ENCODE measurements at regions not wholly inside any gene's neighbourhood (a gene's known extent, or its start where the extent isn't known, plus 50 kb on each side); places are given as distances from the start of the nearest gene placed in this dataset.

DNA sequence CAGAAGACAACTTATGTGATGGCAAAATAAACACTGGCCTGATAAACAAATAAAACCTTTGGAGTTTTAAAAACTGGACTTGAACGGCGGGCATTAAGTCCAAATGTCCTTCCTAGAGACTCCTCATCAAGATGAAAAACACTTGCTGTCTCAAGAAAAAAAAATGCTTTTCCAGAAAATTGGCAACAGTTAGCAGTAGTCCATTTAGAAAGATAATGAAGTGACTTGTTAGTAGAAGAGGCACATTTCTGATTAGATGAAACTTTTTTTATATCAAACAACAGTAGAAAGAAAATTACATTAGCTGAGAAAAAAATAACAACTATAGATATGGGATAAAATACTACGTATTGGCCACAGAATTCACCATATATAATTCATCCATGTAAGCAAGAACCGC, 1750.7 kb upstream of the PCDH20 start:
- Histone ChIP-seq H3K27ac (ENCODE audit: insufficient read length, low read depth, low read length) (no peak overlapping the region), H3K27me3 (ENCODE audit: insufficient read depth, low read length) (no peaks in the 10 kb centered on the region), H3K4me2 (ENCODE audit: insufficient read depth, insufficient read length, low read length) (no peak overlapping the region), H3K18ac (ENCODE audit: insufficient read length, low read depth, low read length) (no peak overlapping the region), H3K4me1 (ENCODE audit: insufficient read depth, low read length) (peaks cover 2% of the 10 kb centered on the region; the same call in 1 of the 2 replicates), H4K20me1 (ENCODE audit: control insufficient read depth, insufficient read depth, insufficient read length) (no peaks in the 10 kb centered on the region), H3K79me2 (ENCODE audit: insufficient read depth, low read length) (no peaks in the 10 kb centered on the region), H2AFZ (ENCODE audit: low read length) (no peak overlapping the region), H4K91ac (ENCODE audit: insufficient read length, low read depth, low read length) (no peak overlapping the region), H3K14ac (ENCODE audit: insufficient read depth, low read length) (no peak overlapping the region), H3K56ac (ENCODE audit: insufficient read length, low read depth, low read length) (no peak overlapping the region), H3K4ac (ENCODE audit: low read depth, low read length) (no peak overlapping the region), H2BK15ac (ENCODE audit: low read depth, low read length) (no peak overlapping the region), H3K79me1 (ENCODE audit: insufficient read depth, low read depth, low read length, poor library complexity, severe bottlenecking) (no peaks in the 10 kb centered on the region), H4K5ac (ENCODE audit: insufficient read length, low read depth, low read length) (no peak overlapping the region), H2BK120ac (ENCODE audit: low read depth, low read length, poor library complexity, severe bottlenecking) (no peak overlapping the region), H3K23me2 (ENCODE audit: insufficient read length, low read depth, low read length, poor library complexity, severe bottlenecking) (no peaks in the 10 kb centered on the region), H2BK12ac (ENCODE audit: insufficient read length, low read depth, low read length) (no peak overlapping the region), H4K8ac (replicated peaks; ENCODE audit: insufficient read length, low read depth, low read length) (no peak overlapping the region), H3K23ac (ENCODE audit: insufficient read length, low read depth, low read length) (no peak overlapping the region), H2BK5ac (ENCODE audit: insufficient read length, low read length) (no peak overlapping the region), H3K9ac (ENCODE audit: extremely low read depth, insufficient read length, low read length) (no peak overlapping the region), H3K9me3 (ENCODE audit: control insufficient read depth, low read depth, low read length) (no peaks in the 10 kb centered on the region), H2BK20ac (ENCODE audit: low read depth, low read length, poor library complexity, severe bottlenecking) (no peak overlapping the region), H2AK5ac (ENCODE audit: insufficient read length, low read length) (no peak overlapping the region), H3T11ph (ENCODE audit: low read length) (no peak overlapping the region)
- Mint-ChIP-seq H3K9me3 (no peaks in the 10 kb centered on the region), H3K36me3 (ENCODE audit: insufficient read depth in 1 of 3, low read depth in 3 of 3) (no peaks in the 10 kb centered on the region), H3K27me3 (ENCODE audit: low read depth) (no peaks in the 10 kb centered on the region), H3K4me1 (peaks cover 16 to 17% of the 10 kb centered on the region in 2 experiments), H3K27ac (no peak overlapping the region), H3K4me3 (no peak overlapping the region)
- no peak for DNase-seq
- TF ChIP-seq, protein P1, sequence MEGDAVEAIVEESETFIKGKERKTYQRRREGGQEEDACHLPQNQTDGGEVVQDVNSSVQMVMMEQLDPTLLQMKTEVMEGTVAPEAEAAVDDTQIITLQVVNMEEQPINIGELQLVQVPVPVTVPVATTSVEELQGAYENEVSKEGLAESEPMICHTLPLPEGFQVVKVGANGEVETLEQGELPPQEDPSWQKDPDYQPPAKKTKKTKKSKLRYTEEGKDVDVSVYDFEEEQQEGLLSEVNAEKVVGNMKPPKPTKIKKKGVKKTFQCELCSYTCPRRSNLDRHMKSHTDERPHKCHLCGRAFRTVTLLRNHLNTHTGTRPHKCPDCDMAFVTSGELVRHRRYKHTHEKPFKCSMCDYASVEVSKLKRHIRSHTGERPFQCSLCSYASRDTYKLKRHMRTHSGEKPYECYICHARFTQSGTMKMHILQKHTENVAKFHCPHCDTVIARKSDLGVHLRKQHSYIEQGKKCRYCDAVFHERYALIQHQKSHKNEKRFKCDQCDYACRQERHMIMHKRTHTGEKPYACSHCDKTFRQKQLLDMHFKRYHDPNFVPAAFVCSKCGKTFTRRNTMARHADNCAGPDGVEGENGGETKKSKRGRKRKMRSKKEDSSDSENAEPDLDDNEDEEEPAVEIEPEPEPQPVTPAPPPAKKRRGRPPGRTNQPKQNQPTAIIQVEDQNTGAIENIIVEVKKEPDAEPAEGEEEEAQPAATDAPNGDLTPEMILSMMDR (conservative IDR thresholded peaks at IDR 0.05) = no peak
- no CpG with 5 or more reads among the region's 4 CpGs for WGBS (ENCODE audit: extremely low coverage, insufficient read length, low lambda C conversion rate)
